H1 (cell line): ENCODE measurements at regions not wholly inside any gene's neighbourhood (a gene's known extent, or its start where the extent isn't known, plus 50 kb on each side); places are given as distances from the start of the nearest gene placed in this dataset.

Experiments used
- ATF3 ChIP-seq: IDR thresholded peaks from 2 replicates; pipeline ENCODE4 v1.6.1; 2011; ENCODE audit warnings: low read depth, mild to moderate bottlenecking, low read length; ENCODE audit not compliant: insufficient read depth
- HDAC6 ChIP-seq: IDR thresholded peaks from one replicate; pipeline ENCODE4 v1.7.1; 2012; ENCODE audit warnings: low read depth, mild to moderate bottlenecking, inconsistent platforms, low read length, moderate library complexity
- JUN ChIP-seq: IDR thresholded peaks from 2 replicates; pipeline ENCODE4 v1.6.1; 2011; ENCODE audit warnings: low read depth, mild to moderate bottlenecking, improper control_type of control experiment, low read length
- KDM4A ChIP-seq: IDR thresholded peaks from one replicate; pipeline ENCODE4 v1.7.1; 2012; ENCODE audit warnings: low read depth, mild to moderate bottlenecking, moderate library complexity, low read length, inconsistent platforms; ENCODE audit not compliant: severe bottlenecking

GRCh38 chr2:129001926-129002325 lies 683.3 kb upstream of the HS6ST1 start (continued):
- TF ChIP-seq HDAC6 (no peak), KDM4A (no peak), JUN (no peak), ATF3 (no peak)
